Osteoblast (primary cell): ENCODE measurements at regions not wholly inside any gene's neighbourhood (a gene's known extent, or its start where the extent isn't known, plus 50 kb on each side); places are given as distances from the start of the nearest gene placed in this dataset.
A peak's percentile ranks its signal among the peaks of the same experiment; 100 is the strongest.

Source experiments
- DNase-seq: peaks from one replicate; pipeline ENCODE4 v3.0.0; 2011; ENCODE audit warnings: low spot score, mixed read lengths; ENCODE audit not compliant: insufficient read length; ENCODE audit errors: missing footprints
- H2AFZ ChIP-seq: 2 replicates; pipeline ENCODE4 v1.6.0; 2011; ENCODE audit warnings: mild to moderate bottlenecking, low read length
- H3K27ac ChIP-seq: 2 replicates; pipeline ENCODE4 v1.5.1; 2011; ENCODE audit warnings: mild to moderate bottlenecking, low read depth, low read length, moderate library complexity
- H3K27me3 ChIP-seq: 2 replicates; pipeline ENCODE4 v1.6.0; 2012; ENCODE audit warnings: mild to moderate bottlenecking, control low read depth, inconsistent platforms, low read length, moderate library complexity; ENCODE audit not compliant: insufficient read depth
- H3K36me3 ChIP-seq: 2 replicates; pipeline ENCODE4 v1.5.1; 2011; ENCODE audit warnings: mild to moderate bottlenecking, low read length, control low read depth, moderate library complexity; ENCODE audit not compliant: insufficient read depth
- H3K4me1 ChIP-seq: 2 replicates; pipeline ENCODE4 v1.5.1; 2011; ENCODE audit warnings: mild to moderate bottlenecking, low read length, control low read depth, moderate library complexity; ENCODE audit not compliant: insufficient read depth
- H3K4me2 ChIP-seq: 2 replicates; pipeline ENCODE4 v1.6.0; 2011; ENCODE audit warnings: mild to moderate bottlenecking, low read length; ENCODE audit not compliant: insufficient read depth
- H3K4me3 ChIP-seq: fragments of 200-600 bp; sonication (generic); 3 replicates; pipeline ENCODE4 v1.5.1; 2012; ENCODE audit warnings: mild to moderate bottlenecking, low read length, inconsistent platforms; ENCODE audit not compliant: insufficient read depth
- H3K79me2 ChIP-seq: 2 replicates; pipeline ENCODE4 v1.6.0; 2012; ENCODE audit warnings: mild to moderate bottlenecking, low read length, control low read depth, inconsistent platforms; ENCODE audit not compliant: insufficient read depth
- H3K9me3 ChIP-seq: 2 replicates; pipeline ENCODE4 v1.5.1; 2011; ENCODE audit warnings: low read depth, low read length, control low read depth
- H4K20me1 ChIP-seq: 2 replicates; pipeline ENCODE4 v1.6.0; 2012; ENCODE audit warnings: mild to moderate bottlenecking, low read length, control low read depth; ENCODE audit not compliant: insufficient read depth
- CTCF ChIP-seq: IDR thresholded peaks from 2 replicates; pipeline ENCODE4 v1.5.1; 2011; ENCODE audit warnings: mild to moderate bottlenecking, low read depth, low read length, moderate library complexity; ENCODE audit errors: extremely low read depth

- Histone ChIP-seq H3K4me3 (no peak overlapping the region), H4K20me1 (no peaks in the 10 kb centered on the region), H3K36me3 (no peaks in the 10 kb centered on the region), H3K4me2 (no peak overlapping the region), H3K27ac (no peak overlapping the region), H3K9me3 (no peaks in the 10 kb centered on the region), H3K79me2 (no peaks in the 10 kb centered on the region), H2AFZ (no peak overlapping the region), H3K27me3 (peaks cover 9% of the 10 kb centered on the region), H3K4me1 (peaks cover 4% of the 10 kb centered on the region)
- DNase-seq: no peak
- TF ChIP-seq CTCF: no peak
These were observed 53.1 kb downstream of the CYRIA start for GRCh38 chr2:16612490-16612889.

- Histone ChIP-seq H3K27ac (no peak overlapping the region), H3K27me3 (peaks cover 9% of the 10 kb centered on the region), H3K4me1 (peaks cover 4% of the 10 kb centered on the region), H4K20me1 (no peaks in the 10 kb centered on the region), H2AFZ (no peak overlapping the region), H3K4me3 (no peak overlapping the region), H3K79me2 (no peaks in the 10 kb centered on the region), H3K36me3 (no peaks in the 10 kb centered on the region), H3K9me3 (no peaks in the 10 kb centered on the region), H3K4me2 (no peak overlapping the region)
- TF ChIP-seq CTCF: no peak
- no peak for DNase-seq
These were observed 55.8 kb downstream of the CYRIA start for GRCh38 chr2:16609786-16610185.

- DNase-seq: peak; percentile 90
- peaks cover 1% of the 10 kb centered on the region for H3K27me3 ChIP-seq
- H3K4me1 ChIP-seq: peaks cover 4% of the 10 kb centered on the region
- no peak overlapping the region for H3K27ac ChIP-seq
- H3K9me3 ChIP-seq: no peaks in the 10 kb centered on the region
- H4K20me1 ChIP-seq: no peaks in the 10 kb centered on the region
- no peaks in the 10 kb centered on the region for H3K36me3 ChIP-seq
- no peaks in the 10 kb centered on the region for H3K79me2 ChIP-seq
- H3K4me3 ChIP-seq: peak overlapping the region; percentile 68
- peak; percentile 91 for TF ChIP-seq CTCF
- H2AFZ ChIP-seq: peak overlapping the region; percentile 92
- peak overlapping the region; percentile 95 for H3K4me2 ChIP-seq
These were observed 56.7 kb downstream of the CYRIA start for GRCh38 chr2:16608661-16609643.

GRCh38 chr2:16607301-16607700 is 58.3 kb downstream of the CYRIA start:
- Histone ChIP-seq H3K9me3 (no peaks in the 10 kb centered on the region), H3K4me1 (peaks cover 4% of the 10 kb centered on the region), H3K4me2 (no peak overlapping the region), H2AFZ (no peak overlapping the region), H3K36me3 (no peaks in the 10 kb centered on the region), H4K20me1 (no peaks in the 10 kb centered on the region), H3K79me2 (no peaks in the 10 kb centered on the region), H3K4me3 (no peak overlapping the region), H3K27ac (no peak overlapping the region), H3K27me3 (no peaks in the 10 kb centered on the region)
- TF ChIP-seq CTCF: no peak
- DNase-seq: no peak
